CD4-positive, alpha-beta T cell (primary cell): ENCODE measurements at regions not wholly inside any gene's neighbourhood (a gene's known extent, or its start where the extent isn't known, plus 50 kb on each side); places are given as distances from the start of the nearest gene placed in this dataset.

ENCODE experiments used
- ATAC-seq: fragments of 200-7000 bp; cut with Tn5 transposase; one replicate; pipeline ENCODE4 v1.10.0; 2022; ENCODE audit warnings: mild to moderate bottlenecking; ENCODE audit not compliant: poor library complexity
- CTCF ChIA-PET: fragments of 350-600 bp; sonication (Branson Sonifier 250); formaldehyde crosslinking; loops from one replicate; lab custom pipeline; 2021; ENCODE audit warnings: antibody characterized with exemption, inconsistent platforms; lab: Charles Lee
- POLR2A ChIA-PET: fragments of 350-600 bp; sonication (Branson Sonifier 250); formaldehyde crosslinking; loops from one replicate; lab custom pipeline; 2021; ENCODE audit warnings: antibody characterized with exemption, inconsistent platforms; lab: Charles Lee
- DNase-seq, 14 experiments: peaks; one replicate each; pipeline ENCODE4 v3.0.0-alpha.2; 2013 to 2020; ENCODE audit warnings: mixed read lengths in 2 of 14
- H3K27ac ChIP-seq, 2 donors: one replicate each; pipeline versions ENCODE4 v1.5.1 to v1.7.0; 2013; ENCODE audit warnings: low read length in 2 of 2, low read depth in 1 of 2, mild to moderate bottlenecking in 1 of 2
- H3K27me3 ChIP-seq, 2 experiments: 1 replicate in 1 of 2; 2 replicates in 1 of 2; pipeline versions ENCODE4 v1.6.1 to v1.7.0; 2013; ENCODE audit warnings: low read length in 2 of 2, control low read depth in 1 of 2, mild to moderate bottlenecking in 1 of 2, moderate library complexity in 1 of 2; ENCODE audit not compliant: insufficient read depth in 2 of 2, control insufficient read depth in 1 of 2
- H3K36me3 ChIP-seq: one replicate; pipeline ENCODE4 v1.6.1; 2013; ENCODE audit warnings: low read length, control low read depth; ENCODE audit not compliant: insufficient read depth
- H3K4me1 ChIP-seq: one replicate; pipeline ENCODE4 v1.6.1; 2013; ENCODE audit warnings: low read length, control low read depth; ENCODE audit not compliant: insufficient read depth
- H3K4me3 ChIP-seq: one replicate; pipeline ENCODE4 v1.5.1; 2013; ENCODE audit warnings: mild to moderate bottlenecking, low read length, moderate library complexity
- H3K9me3 ChIP-seq, 2 experiments: 1 replicate in 1 of 2; 2 replicates in 1 of 2; pipeline versions ENCODE4 v1.6.1 to v1.7.0; 2013; ENCODE audit warnings: low read length in 2 of 2, mild to moderate bottlenecking in 2 of 2, control low read depth in 1 of 2, moderate library complexity in 1 of 2; ENCODE audit not compliant: control insufficient read depth in 1 of 2, insufficient read depth in 1 of 2
- H3K27ac Mint-ChIP-seq: one replicate; pipeline ENCODE4 v1.8.0; 2020; ENCODE audit warnings: mixed read lengths
- H3K27me3 Mint-ChIP-seq: one replicate; pipeline ENCODE4 v1.8.0; 2021; ENCODE audit warnings: mixed read lengths
- H3K36me3 Mint-ChIP-seq: one replicate; pipeline ENCODE4 v1.8.0; 2021; ENCODE audit warnings: low read depth, mixed read lengths
- H3K4me1 Mint-ChIP-seq: one replicate; pipeline ENCODE4 v1.8.0; 2021; ENCODE audit warnings: low read depth, mixed read lengths
- H3K4me3 Mint-ChIP-seq: one replicate; pipeline ENCODE4 v1.8.0; 2020; ENCODE audit warnings: mild to moderate bottlenecking, mixed read lengths
- H3K9me3 Mint-ChIP-seq: one replicate; pipeline ENCODE4 v1.8.0; 2020; ENCODE audit warnings: mixed read lengths
- CTCF ChIP-seq: fragments of 200-600 bp; IDR thresholded peaks from one replicate; pipeline ENCODE4 v1.8.0; 2022; ENCODE audit warnings: antibody characterized with exemption, mild to moderate bottlenecking
- intact Hi-C, 2 experiments: fragments of 100-400 bp; cut with DNase I in 1 of 2; cut with micrococcal nuclease in 1 of 2; formaldehyde crosslinking; loops; one replicate each; pipeline versions ENCODE4 v1.15.1 to v1.9.0; 2023 to 2025; cut with DNase I, micrococcal nuclease

DNA sequence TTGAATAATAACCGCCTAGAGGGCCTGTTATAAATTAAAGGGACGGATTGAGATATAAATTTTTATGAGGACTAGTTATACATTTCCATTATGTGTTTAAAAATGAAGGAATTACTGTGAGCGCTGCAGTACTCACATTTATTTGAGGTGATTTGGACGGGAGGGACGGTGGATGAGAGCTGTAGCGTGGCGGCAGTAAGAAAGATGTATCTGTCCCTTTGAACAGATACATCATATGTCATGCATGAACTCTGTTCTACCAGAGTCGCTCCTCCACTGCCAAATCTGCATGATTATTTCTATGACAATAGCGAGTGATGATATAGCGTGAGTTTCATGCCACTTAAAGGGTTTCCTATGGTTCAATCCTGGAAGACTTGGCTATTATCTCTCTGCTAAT is 538.8 kb downstream of the MCTP2 start:
- POLR2A ChIA-PET, result no interaction called here
- Mint-ChIP-seq H3K9me3 (peaks cover 3% of the 10 kb centered on the region), H3K27ac (no peak overlapping the region), H3K27me3 (no peaks in the 10 kb centered on the region), H3K4me1 (no peaks in the 10 kb centered on the region), H3K4me3 (no peak overlapping the region), H3K36me3 (no peaks in the 10 kb centered on the region)
- no peak for ATAC-seq
- no peak overlapping the region for H3K27ac ChIP-seq
- H3K27me3 ChIP-seq, result no peaks in the 10 kb centered on the region
- H3K36me3 ChIP-seq, result no peaks in the 10 kb centered on the region
- no peaks in the 10 kb centered on the region for H3K9me3 ChIP-seq
- no peak overlapping the region for H3K4me3 ChIP-seq
- no peak for DNase-seq
- H3K4me1 ChIP-seq, result no peaks in the 10 kb centered on the region
- intact Hi-C loops, result no loop called here
- no peak for TF ChIP-seq CTCF
- CTCF ChIA-PET, result no interaction called here

DNA sequence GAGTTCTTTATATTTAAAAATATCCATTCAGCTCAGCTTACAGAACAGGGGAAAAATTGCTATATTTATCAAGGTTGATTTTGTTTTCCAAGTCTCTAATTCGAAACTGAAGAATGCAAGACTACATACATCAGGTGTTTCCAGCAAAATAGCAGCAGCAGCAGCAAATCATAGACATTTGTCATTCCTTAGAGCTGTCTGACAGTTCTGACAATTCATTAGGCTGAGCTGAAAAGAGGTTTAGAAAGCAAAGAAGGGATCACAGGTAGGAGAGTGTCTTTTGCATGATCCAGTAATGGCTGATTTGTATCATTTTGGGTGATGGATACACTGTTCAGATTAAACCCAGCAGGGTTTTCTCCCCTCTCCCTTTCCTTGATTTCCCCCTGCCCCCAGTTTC is 545.7 kb downstream of the MCTP2 start:
- no peaks in the 10 kb centered on the region for H3K36me3 Mint-ChIP-seq
- H3K27ac Mint-ChIP-seq, result no peak overlapping the region
- no peaks in the 10 kb centered on the region for H3K9me3 ChIP-seq
- TF ChIP-seq CTCF, result no peak
- peaks cover 3% of the 10 kb centered on the region for H3K9me3 Mint-ChIP-seq
- ATAC-seq, result no peak
- ChIA-PET POLR2A (no interaction called here), CTCF (no interaction called here)
- H3K4me1 ChIP-seq, result no peaks in the 10 kb centered on the region
- no peaks in the 10 kb centered on the region for H3K27me3 ChIP-seq
- no peaks in the 10 kb centered on the region for H3K36me3 ChIP-seq
- intact Hi-C loops, result no loop called here
- H3K4me3 ChIP-seq, result no peak overlapping the region
- H3K4me3 Mint-ChIP-seq, result no peak overlapping the region
- DNase-seq, result no peak
- H3K27ac ChIP-seq, result no peak overlapping the region
- no peaks in the 10 kb centered on the region for H3K4me1 Mint-ChIP-seq
- H3K27me3 Mint-ChIP-seq, result peaks cover 9% of the 10 kb centered on the region

GRCh38 chr15:94778840-94779239 is 547.5 kb downstream of the MCTP2 start:
- intact Hi-C loops, result no loop called here
- Histone ChIP-seq H3K9me3 (no peaks in the 10 kb centered on the region), H3K27ac (no peak overlapping the region), H3K36me3 (no peaks in the 10 kb centered on the region), H3K4me3 (no peak overlapping the region), H3K27me3 (no peaks in the 10 kb centered on the region), H3K4me1 (no peaks in the 10 kb centered on the region)
- DNase-seq (no peak), ATAC-seq (no peak)
- no peak for TF ChIP-seq CTCF
- Mint-ChIP-seq H3K4me3 (no peak overlapping the region), H3K4me1 (no peaks in the 10 kb centered on the region), H3K27ac (no peak overlapping the region), H3K36me3 (no peaks in the 10 kb centered on the region), H3K9me3 (peaks cover 3% of the 10 kb centered on the region), H3K27me3 (peaks cover 9% of the 10 kb centered on the region)
- ChIA-PET POLR2A (no interaction called here), CTCF (no interaction called here)
